GM23338 (cell line): ENCODE measurements at regions not wholly inside any gene's neighbourhood (a gene's known extent, or its start where the extent isn't known, plus 50 kb on each side); places are given as distances from the start of the nearest gene placed in this dataset.

ENCODE experiments used
- ATAC-seq: fragments of 200-7000 bp; cut with Tn5 transposase; 3 replicates; pipeline ENCODE4 v1.9.1; 2020
- DNase-seq: peaks from one replicate; pipeline ENCODE4 v3.0.0-alpha.2; 2015; ENCODE audit warnings: low spot score
- H2AFZ ChIP-seq: fragments of 200-600 bp; sonication (generic); 2 replicates; pipeline ENCODE4 v1.8.0; 2016; ENCODE audit warnings: antibody characterized with exemption, mild to moderate bottlenecking, moderate library complexity
- H3F3A ChIP-seq: fragments of 200-600 bp; sonication (generic); replicated peaks from 2 replicates; pipeline ENCODE4 v1.8.0; 2017; ENCODE audit warnings: antibody characterized with exemption, mixed run types, low read depth
- H3K27ac ChIP-seq: fragments of 200-600 bp; sonication (generic); 2 replicates; pipeline ENCODE4 v1.6.1; 2016; ENCODE audit warnings: low read depth
- H3K27me3 ChIP-seq: fragments of 200-600 bp; sonication (generic); 2 replicates; pipeline ENCODE4 v1.8.0; 2016; ENCODE audit warnings: mild to moderate bottlenecking, mixed run types, moderate library complexity; ENCODE audit not compliant: insufficient read depth
- H3K36me3 ChIP-seq: fragments of 200-600 bp; sonication (generic); 2 replicates; pipeline ENCODE4 v1.8.0; 2016; ENCODE audit warnings: mild to moderate bottlenecking; ENCODE audit not compliant: insufficient read depth
- H3K4me1 ChIP-seq: fragments of 200-600 bp; sonication (generic); 2 replicates; pipeline ENCODE4 v1.8.0; 2016; ENCODE audit warnings: mild to moderate bottlenecking, moderate library complexity; ENCODE audit not compliant: insufficient read depth
- H3K4me2 ChIP-seq: fragments of 200-600 bp; sonication (generic); 2 replicates; pipeline ENCODE4 v1.7.1; 2017; ENCODE audit warnings: mixed run types
- H3K4me3 ChIP-seq: fragments of 200-600 bp; sonication (generic); 2 replicates; pipeline ENCODE4 v1.6.1; 2016; ENCODE audit warnings: mixed run types
- H3K79me2 ChIP-seq: fragments of 200-600 bp; sonication (generic); replicated peaks from 2 replicates; pipeline ENCODE4 v1.8.0; 2017; ENCODE audit warnings: mild to moderate bottlenecking; ENCODE audit not compliant: insufficient read depth
- H3K9me2 ChIP-seq: fragments of 200-600 bp; sonication (generic); 2 replicates; pipeline ENCODE4 v1.8.0; 2017; ENCODE audit not compliant: insufficient read depth
- H4K20me1 ChIP-seq: fragments of 200-600 bp; sonication (generic); replicated peaks from 2 replicates; pipeline ENCODE4 v1.8.0; 2017; ENCODE audit warnings: mild to moderate bottlenecking; ENCODE audit not compliant: insufficient read depth
- H3K27ac Mint-ChIP-seq: 2 replicates; pipeline ENCODE4 v1.8.0; 2020; ENCODE audit warnings: inconsistent platforms, mild to moderate bottlenecking, moderate library complexity, mixed read lengths
- H3K27me3 Mint-ChIP-seq: 3 replicates; pipeline ENCODE4 v1.8.0; 2022; ENCODE audit warnings: low read depth, mild to moderate bottlenecking, moderate library complexity, mixed read lengths, inconsistent platforms; ENCODE audit not compliant: insufficient read depth, poor library complexity
- H3K36me3 Mint-ChIP-seq: 3 replicates; pipeline ENCODE4 v1.8.0; 2021; ENCODE audit warnings: low read depth, mild to moderate bottlenecking, inconsistent platforms, moderate library complexity, mixed read lengths
- H3K4me1 Mint-ChIP-seq: 3 replicates; pipeline ENCODE4 v1.8.0; 2020; ENCODE audit warnings: mild to moderate bottlenecking, inconsistent platforms, mixed read lengths
- H3K4me3 Mint-ChIP-seq: 3 replicates; pipeline ENCODE4 v1.8.0; 2021; ENCODE audit warnings: moderate library complexity, mild to moderate bottlenecking, inconsistent platforms, mixed read lengths
- H3K9me3 Mint-ChIP-seq: 3 replicates; pipeline ENCODE4 v1.8.0; 2020; ENCODE audit warnings: moderate library complexity, mild to moderate bottlenecking, inconsistent platforms, mixed read lengths
- CTCF ChIP-seq, 2 experiments: fragments of 200-600 bp in 1 of 2; sonication (generic) in 1 of 2; conservative IDR thresholded peaks; 2 replicates each; pipeline versions ENCODE4 v1.5.1 to v1.6.1; 2016 to 2017; ENCODE audit warnings: antibody characterized with exemption in 2 of 2, low read depth in 2 of 2, mild to moderate bottlenecking in 2 of 2, moderate library complexity in 1 of 2
- EZH2 ChIP-seq: fragments of 200-600 bp; sonication (generic); IDR thresholded peaks from one replicate; pipeline ENCODE4 v1.8.0; 2017; ENCODE audit warnings: antibody characterized with exemption, mild to moderate bottlenecking, low read depth; ENCODE audit not compliant: unreplicated experiment
- EZH2phosphoT487 ChIP-seq: fragments of 200-600 bp; sonication (generic); IDR thresholded peaks from one replicate; pipeline ENCODE4 v1.8.1; 2018; ENCODE audit warnings: antibody characterized with exemption; ENCODE audit not compliant: unreplicated experiment
- NANOG ChIP-seq: IDR thresholded peaks from 2 replicates; pipeline ENCODE4 v1.6.1; 2016; ENCODE audit warnings: antibody characterized with exemption, borderline replicate concordance
- POLR2AphosphoS5 ChIP-seq: IDR thresholded peaks from 2 replicates; pipeline ENCODE4 v1.6.1; 2016; ENCODE audit warnings: antibody characterized with exemption, low read depth
- STAT1 ChIP-seq: IDR thresholded peaks from one replicate; pipeline ENCODE4 v1.6.1; 2016; ENCODE audit warnings: antibody characterized with exemption; ENCODE audit not compliant: unreplicated experiment
- ZNF114 ChIP-seq: fragments of 250-450 bp; sonication (Bioruptor Pico); IDR thresholded peaks from 2 replicates; pipeline ENCODE4 v1.5.0; 2020; ENCODE audit warnings: mild to moderate bottlenecking, moderate library complexity
- ZNF331 ChIP-seq: fragments of 250-450 bp; sonication (Bioruptor Pico); IDR thresholded peaks from 2 replicates; pipeline ENCODE4 v1.5.0; 2020; ENCODE audit warnings: low read depth, mild to moderate bottlenecking, moderate library complexity
- ZNF462 ChIP-seq: fragments of 250-450 bp; sonication (Bioruptor Pico); IDR thresholded peaks from 2 replicates; pipeline ENCODE4 v1.5.0; 2020; ENCODE audit warnings: mild to moderate bottlenecking, moderate library complexity

GRCh38 chr7:21198921-21199320, 229.0 kb upstream of the SP4 start:
- no peaks in the 10 kb centered on the region for H3K79me2 ChIP-seq
- no peaks in the 10 kb centered on the region for H3K9me3 Mint-ChIP-seq
- no peak overlapping the region for H2AFZ ChIP-seq
- H3K27ac ChIP-seq = no peak overlapping the region
- H3K4me2 ChIP-seq = no peak overlapping the region
- no peaks in the 10 kb centered on the region for H4K20me1 ChIP-seq
- no peaks in the 10 kb centered on the region for H3K27me3 Mint-ChIP-seq
- DNase-seq = no peak
- H3K9me2 ChIP-seq = no peaks in the 10 kb centered on the region
- TF ChIP-seq STAT1 = no peak
- no peak for TF ChIP-seq ZNF462 (CRISPR knock-in tag)
- no peak for TF ChIP-seq ZNF114
- TF ChIP-seq POLR2AphosphoS5 = no peak
- no peak for TF ChIP-seq EZH2
- no peak for TF ChIP-seq NANOG
- TF ChIP-seq CTCF (conservative IDR thresholded peaks at IDR 0.05; ENCODE audit: low read depth in 2 of 2) = no peak
- no peak for TF ChIP-seq EZH2phosphoT487
- no peak for TF ChIP-seq ZNF331 (CRISPR knock-in tag)
- no peaks in the 10 kb centered on the region for H3F3A ChIP-seq
- H3K27me3 ChIP-seq = no peaks in the 10 kb centered on the region
- H3K4me1 Mint-ChIP-seq = peaks cover 11% of the 10 kb centered on the region
- H3K4me1 ChIP-seq = peaks cover 11% of the 10 kb centered on the region
- no peak overlapping the region for H3K4me3 Mint-ChIP-seq
- H3K4me3 ChIP-seq = no peak overlapping the region
- no peak for ATAC-seq
- no peaks in the 10 kb centered on the region for H3K36me3 Mint-ChIP-seq
- H3K36me3 ChIP-seq = no peaks in the 10 kb centered on the region
- no peak overlapping the region for H3K27ac Mint-ChIP-seq
